Esophagus muscularis mucosa (tissue), 4 donors: ENCODE measurements at regions not wholly inside any gene's neighbourhood (a gene's known extent, or its start where the extent isn't known, plus 50 kb on each side); places are given as distances from the start of the nearest gene placed in this dataset.

Experiments
- DNase-seq: peaks from one replicate; pipeline ENCODE4 v3.0.0-alpha.2; 2017; ENCODE audit errors: extremely low spot score
- H3K27ac ChIP-seq, 4 donors: fragments of 200-600 bp; sonication (generic); replicated peaks in 1 of 4; 1 replicate in 3 of 4; 2 replicates in 1 of 4; pipeline ENCODE4 v1.5.1; 2016 to 2019; ENCODE audit warnings: mild to moderate bottlenecking in 1 of 4
- H3K27me3 ChIP-seq, 4 donors: fragments of 200-600 bp; sonication (generic); one replicate each; pipeline versions ENCODE4 v1.5.1 to v1.6.0; 2016 to 2019
- H3K36me3 ChIP-seq, 4 donors: fragments of 200-600 bp; sonication (generic); one replicate each; pipeline ENCODE4 v1.5.1; 2016 to 2019
- H3K4me1 ChIP-seq, 4 donors: fragments of 200-600 bp; sonication (generic); one replicate each; pipeline ENCODE4 v1.5.1; 2016 to 2019
- H3K4me3 ChIP-seq, 4 donors: fragments of 200-600 bp; sonication (generic); 1 replicate in 2 of 4; 2 replicates in 2 of 4; pipeline ENCODE4 v1.5.1; 2016 to 2019; ENCODE audit warnings: mild to moderate bottlenecking in 4 of 4, moderate library complexity in 1 of 4
- H3K9me3 ChIP-seq, 4 donors: fragments of 200-600 bp; sonication (generic); 1 replicate in 3 of 4; 2 replicates in 1 of 4; pipeline ENCODE4 v1.5.1; 2016 to 2019
- CTCF ChIP-seq, 3 experiments: fragments of 200-600 bp in 2 of 3; fragments of 450-650 bp in 1 of 3; sonication (generic) in 2 of 3; IDR thresholded peaks; one replicate each; pipeline ENCODE4 v1.5.1; 2017 to 2019; ENCODE audit warnings: antibody characterized with exemption in 3 of 3, mild to moderate bottlenecking in 2 of 3, moderate library complexity in 1 of 3
- EP300 ChIP-seq: sonication (generic); formaldehyde crosslinking; IDR thresholded peaks from one replicate; pipeline ENCODE4 v1.6.1; 2017; ENCODE audit warnings: antibody characterized with exemption
- POLR2A ChIP-seq: fragments of 450-650 bp; IDR thresholded peaks from one replicate; pipeline ENCODE4 v1.6.1; 2017; ENCODE audit warnings: antibody characterized with exemption, moderate library complexity, mild to moderate bottlenecking, low read depth
- POLR2AphosphoS5 ChIP-seq, 2 donors: sonication (generic); formaldehyde crosslinking; IDR thresholded peaks; one replicate each; pipeline ENCODE4 v1.6.1; 2017; ENCODE audit warnings: antibody characterized with exemption in 2 of 2
- WGBS: methylation state at CpG from one replicate; pipeline ENCODE4 v1.1.5; 2018; 5-methylcytosine and 5-hydroxymethylcytosine counted together
- intact Hi-C: fragments of 100-400 bp; cut with DNase I; formaldehyde crosslinking; loops from one replicate; pipeline ENCODE4 v1.15.1; 2023

DNA sequence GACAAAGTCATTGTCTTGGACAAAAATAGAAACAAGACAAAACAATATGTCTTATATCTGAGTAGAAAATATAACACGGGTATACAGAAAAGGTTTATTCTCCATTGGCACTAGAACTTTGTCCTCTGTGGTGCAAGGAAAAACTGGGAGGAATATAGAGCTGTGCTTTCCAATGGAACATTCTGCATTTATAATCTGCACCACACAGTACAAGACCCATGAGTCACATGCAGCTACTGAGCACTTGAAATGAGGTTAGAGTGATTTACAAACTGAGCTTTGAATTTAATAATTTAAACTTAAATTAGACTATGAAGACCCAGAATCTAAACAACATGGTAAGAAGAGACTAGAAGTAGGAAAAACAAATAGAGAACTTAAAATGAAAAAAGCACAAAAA is 86.1 kb downstream of the RAP2A start:
- H3K27me3 ChIP-seq: no peaks in the 10 kb centered on the region
- TF ChIP-seq CTCF (IDR thresholded peaks at IDR 0.05) (no peak), POLR2AphosphoS5 (IDR thresholded peaks at IDR 0.05) (no peak), POLR2A (no peak), EP300 (no peak)
- H3K27ac ChIP-seq: no peak overlapping the region
- WGBS: 70% methylated on average over 1 of the region's 1 CpG
- no peak overlapping the region for H3K4me3 ChIP-seq
- intact Hi-C loops: no loop called here
- H3K36me3 ChIP-seq: no peaks in the 10 kb centered on the region
- DNase-seq: no peak
- H3K9me3 ChIP-seq: no peaks in the 10 kb centered on the region
- H3K4me1 ChIP-seq: no peaks in the 10 kb centered on the region

GRCh38 chr13:97520866-97521265 is 86.9 kb downstream of the RAP2A start:
- Histone ChIP-seq H3K36me3 (no peaks in the 10 kb centered on the region), H3K4me3 (no peak overlapping the region), H3K4me1 (no peaks in the 10 kb centered on the region), H3K27me3 (no peaks in the 10 kb centered on the region), H3K9me3 (no peaks in the 10 kb centered on the region), H3K27ac (no peak overlapping the region)
- no peak for DNase-seq
- intact Hi-C loops: no loop called here
- TF ChIP-seq POLR2A: no peak
- no peak for TF ChIP-seq POLR2AphosphoS5 (IDR thresholded peaks at IDR 0.05)
- TF ChIP-seq CTCF (IDR thresholded peaks at IDR 0.05): no peak
- TF ChIP-seq EP300: no peak
- 72% methylated on average over 2 of the region's 2 CpGs for WGBS

- no peak overlapping the region for H3K4me3 ChIP-seq
- H3K27ac ChIP-seq: no peak overlapping the region
- H3K9me3 ChIP-seq: no peaks in the 10 kb centered on the region
- no peaks in the 10 kb centered on the region for H3K36me3 ChIP-seq
- 86% methylated on average over 2 of the region's 2 CpGs for WGBS
- no peak for DNase-seq
- intact Hi-C loops: no loop called here
- no peaks in the 10 kb centered on the region for H3K27me3 ChIP-seq
- TF ChIP-seq POLR2A (no peak), CTCF (IDR thresholded peaks at IDR 0.05) (no peak), POLR2AphosphoS5 (IDR thresholded peaks at IDR 0.05) (no peak), EP300 (no peak)
- H3K4me1 ChIP-seq: no peaks in the 10 kb centered on the region
These were observed 87.8 kb downstream of the RAP2A start for GRCh38 chr13:97521726-97522125.

- TF ChIP-seq CTCF (IDR thresholded peaks at IDR 0.05): no peak
- TF ChIP-seq POLR2A: no peak
- no peak for TF ChIP-seq EP300
- no peak for TF ChIP-seq POLR2AphosphoS5 (IDR thresholded peaks at IDR 0.05)
- H3K9me3 ChIP-seq: no peaks in the 10 kb centered on the region
- H3K4me3 ChIP-seq: no peak overlapping the region
- WGBS: 87% methylated on average over 2 of the region's 2 CpGs
- DNase-seq: no peak
- no peaks in the 10 kb centered on the region for H3K36me3 ChIP-seq
- H3K27me3 ChIP-seq: no peaks in the 10 kb centered on the region
- intact Hi-C loops: no loop called here
- no peak overlapping the region for H3K27ac ChIP-seq
- no peaks in the 10 kb centered on the region for H3K4me1 ChIP-seq
These were observed 88.3 kb downstream of the RAP2A start for GRCh38 chr13:97522243-97522642.

DNA sequence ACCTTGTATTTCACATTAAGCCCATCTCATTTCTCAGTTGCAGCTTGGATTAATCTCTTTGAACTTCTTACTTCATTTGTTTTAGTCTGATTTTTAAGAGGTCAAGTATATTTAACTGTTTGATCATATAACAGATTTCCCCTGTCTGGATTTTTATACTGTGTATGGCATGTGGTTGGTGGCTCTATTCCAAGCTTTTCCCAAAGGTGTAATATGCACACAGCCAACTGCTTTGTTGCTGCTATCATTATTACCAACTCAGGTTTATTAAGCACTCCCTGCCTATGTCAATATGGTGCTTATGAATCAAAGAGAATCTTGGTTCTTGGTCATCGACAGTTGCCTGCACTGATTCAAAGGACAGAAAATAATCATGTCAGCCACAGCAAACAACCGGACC is 92.6 kb downstream of the RAP2A start:
- no peaks in the 10 kb centered on the region for H3K36me3 ChIP-seq
- WGBS: 66% methylated on average over 2 of the region's 2 CpGs
- intact Hi-C loops: no loop called here

More for the DNA sequence above, 92.6 kb downstream of the RAP2A start:
- H3K27ac ChIP-seq: no peak overlapping the region
- H3K27me3 ChIP-seq: no peaks in the 10 kb centered on the region
- no peaks in the 10 kb centered on the region for H3K4me1 ChIP-seq
- no peaks in the 10 kb centered on the region for H3K9me3 ChIP-seq
- no peak for TF ChIP-seq POLR2A
- no peak for TF ChIP-seq CTCF (IDR thresholded peaks at IDR 0.05)
- no peak for TF ChIP-seq EP300
- TF ChIP-seq POLR2AphosphoS5 (IDR thresholded peaks at IDR 0.05): no peak
- DNase-seq: no peak
- no peak overlapping the region for H3K4me3 ChIP-seq
